ENCODE measurements at regions not wholly inside any gene's neighbourhood (a gene's known extent, or its start where the extent isn't known, plus 50 kb on each side); places are given as distances from the start of the nearest gene placed in this dataset.

DNA sequence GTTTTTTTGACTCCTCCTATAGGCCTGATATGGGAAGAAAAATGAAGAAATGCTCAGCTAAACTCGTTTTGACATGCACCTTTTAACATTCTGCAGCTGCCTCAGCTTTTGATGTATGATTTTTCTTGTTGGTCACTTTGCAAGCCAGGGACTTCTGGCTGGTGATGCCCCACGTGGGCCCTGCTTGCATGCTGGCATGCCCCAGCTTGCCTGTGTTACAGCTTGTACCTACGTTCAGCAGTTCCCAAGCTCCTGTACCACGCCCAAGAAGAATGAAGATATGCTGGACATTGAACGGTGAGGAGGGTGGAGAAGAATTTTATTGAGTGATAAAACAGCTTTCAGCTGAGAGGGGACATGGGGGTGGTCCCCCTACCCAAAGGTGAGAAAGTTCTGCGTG lies 245.6 kb upstream of the FZD8 start:
- H4K5ac ChIP-seq (ENCODE audit: low read depth, low read length) = no peak overlapping the region
- no peaks in the 10 kb centered on the region for H4K20me1 ChIP-seq (ENCODE audit: insufficient read depth, low read length)
- H2BK5ac ChIP-seq (ENCODE audit: low read depth, low read length, poor library complexity, severe bottlenecking) = no peak overlapping the region
- peaks cover 6% of the 10 kb centered on the region; the same call in 1 of the 2 replicates for H3K9me1 ChIP-seq (ENCODE audit: insufficient read depth, low read length)
- WGBS, 2 experiments (ENCODE audit: extremely low coverage in 2 of 2, insufficient read length in 1 of 2) = 84% methylated on average over 4 of the region's 6 CpGs; no CpG with 5 or more reads in 1 of the 2 experiments
- H2BK20ac ChIP-seq (ENCODE audit: low read depth, low read length) = no peak overlapping the region
- H3K4ac ChIP-seq (ENCODE audit: low read depth, low read length) = no peak overlapping the region
- H3K4me3 ChIP-seq (ENCODE audit: insufficient read depth, low read depth, low read length) = no peak overlapping the region
- no peak overlapping the region for H2AK9ac ChIP-seq (replicated peaks; ENCODE audit: low read depth, low read length, poor library complexity)
- H3K9ac ChIP-seq (ENCODE audit: low read depth, low read length) = no peak overlapping the region
- no peak for ATAC-seq (ENCODE audit: low read depth)
- H3K27ac ChIP-seq (ENCODE audit: insufficient read depth, low read length) = no peak overlapping the region
- no peaks in the 10 kb centered on the region for H3K79me1 ChIP-seq (ENCODE audit: low read depth in 1 of 2, low read length in 2 of 2)
- TF ChIP-seq ELK1 (IDR thresholded peaks at IDR 0.05; ENCODE audit: borderline replicate concordance, low read depth, low read length) (no peak), POLR2A (IDR thresholded peaks at IDR 0.05; ENCODE audit: low read depth, low read length) (no peak), MAFK (IDR thresholded peaks at IDR 0.05; ENCODE audit: low read depth, low read length) (no peak), CEBPB (IDR thresholded peaks at IDR 0.05; ENCODE audit: low read depth, low read length) (no peak), CTCF (conservative IDR thresholded peaks at IDR 0.05; ENCODE audit: low read depth, low read length) (no peak), FOS (IDR thresholded peaks at IDR 0.05; ENCODE audit: low read depth, low read length) (no peak), MXI1 (IDR thresholded peaks at IDR 0.05; ENCODE audit: borderline replicate concordance, low read depth, low read length) (no peak), NFE2L2 (IDR thresholded peaks at IDR 0.05; ENCODE audit: low read depth, low read length) (no peak)
- intact Hi-C loops (cut with micrococcal nuclease) = no loop called here
- H3K4me1 ChIP-seq (ENCODE audit: control insufficient read depth, insufficient read depth, low read length) = peaks cover 19% of the 10 kb centered on the region
- no peak overlapping the region for H3K56ac ChIP-seq (ENCODE audit: extremely low read depth, insufficient read depth, low read length)
- dilution Hi-C loops (cut with HindIII; ENCODE audit: low sequenced_read_pairs, unreplicated experiment) = no loop called here
- POLR2A ChIA-PET (ENCODE audit: unreplicated experiment) = no interaction called here
- no peak overlapping the region for H2BK120ac ChIP-seq (ENCODE audit: low read depth, low read length)
- CTCF ChIA-PET = no interaction called here
- H2AFZ ChIP-seq (replicated peaks; ENCODE audit: low read length, poor library complexity) = no peak overlapping the region
- no peak overlapping the region for H3K4me2 ChIP-seq (ENCODE audit: low read depth, low read length)
- in situ Hi-C loops (cut with MboI; ENCODE audit: low sequenced_read_pairs) = no loop called here
- H2AK5ac ChIP-seq (ENCODE audit: low read depth, low read length) = no peak overlapping the region
- H3K18ac ChIP-seq (ENCODE audit: low read depth, low read length) = no peak overlapping the region
- no peak overlapping the region for H4K91ac ChIP-seq (ENCODE audit: insufficient read depth, low read depth, low read length)
- H4K8ac ChIP-seq (ENCODE audit: low read depth in 2 of 2, low read length in 2 of 2) = no peak overlapping the region
- H3K23ac ChIP-seq (ENCODE audit: low read depth, low read length) = no peak overlapping the region
- BruUV-seq (replicated peaks) = no TSS peak
- H2BK15ac ChIP-seq (ENCODE audit: low read depth, low read length) = no peak overlapping the region
- DNase-seq = no peak
- H3K14ac ChIP-seq (replicated peaks; ENCODE audit: low read depth, low read length) = 0 out of 2 replicates have a peak overlapping the region, but pooled peaks have one; percentile 4
- no peaks in the 10 kb centered on the region for H3K9me3 ChIP-seq (ENCODE audit: control insufficient read depth, insufficient read depth, low read length)
- no peaks in the 10 kb centered on the region for H3K36me3 ChIP-seq (ENCODE audit: control insufficient read depth, insufficient read depth, low read length)
- peaks cover 4% of the 10 kb centered on the region; the same call in 1 of the 2 replicates for H3K27me3 ChIP-seq (ENCODE audit: control insufficient read depth, insufficient read depth, low read length)

Measured in IMR-90 (cell line).